GM23338 (cell line): ENCODE measurements at regions not wholly inside any gene's neighbourhood (a gene's known extent, or its start where the extent isn't known, plus 50 kb on each side); places are given as distances from the start of the nearest gene placed in this dataset.

Experiments used
- ATAC-seq: fragments of 200-7000 bp; cut with Tn5 transposase; 3 replicates; pipeline ENCODE4 v1.9.1; 2020
- DNase-seq: peaks from one replicate; pipeline ENCODE4 v3.0.0-alpha.2; 2015; ENCODE audit warnings: low spot score
- H2AFZ ChIP-seq: fragments of 200-600 bp; sonication (generic); 2 replicates; pipeline ENCODE4 v1.8.0; 2016; ENCODE audit warnings: antibody characterized with exemption, mild to moderate bottlenecking, moderate library complexity
- H3F3A ChIP-seq: fragments of 200-600 bp; sonication (generic); replicated peaks from 2 replicates; pipeline ENCODE4 v1.8.0; 2017; ENCODE audit warnings: antibody characterized with exemption, mixed run types, low read depth
- H3K27ac ChIP-seq: fragments of 200-600 bp; sonication (generic); 2 replicates; pipeline ENCODE4 v1.6.1; 2016; ENCODE audit warnings: low read depth
- H3K27me3 ChIP-seq: fragments of 200-600 bp; sonication (generic); 2 replicates; pipeline ENCODE4 v1.8.0; 2016; ENCODE audit warnings: mild to moderate bottlenecking, mixed run types, moderate library complexity; ENCODE audit not compliant: insufficient read depth
- H3K36me3 ChIP-seq: fragments of 200-600 bp; sonication (generic); 2 replicates; pipeline ENCODE4 v1.8.0; 2016; ENCODE audit warnings: mild to moderate bottlenecking; ENCODE audit not compliant: insufficient read depth
- H3K4me1 ChIP-seq: fragments of 200-600 bp; sonication (generic); 2 replicates; pipeline ENCODE4 v1.8.0; 2016; ENCODE audit warnings: mild to moderate bottlenecking, moderate library complexity; ENCODE audit not compliant: insufficient read depth
- H3K4me2 ChIP-seq: fragments of 200-600 bp; sonication (generic); 2 replicates; pipeline ENCODE4 v1.7.1; 2017; ENCODE audit warnings: mixed run types
- H3K4me3 ChIP-seq: fragments of 200-600 bp; sonication (generic); 2 replicates; pipeline ENCODE4 v1.6.1; 2016; ENCODE audit warnings: mixed run types
- H3K79me2 ChIP-seq: fragments of 200-600 bp; sonication (generic); replicated peaks from 2 replicates; pipeline ENCODE4 v1.8.0; 2017; ENCODE audit warnings: mild to moderate bottlenecking; ENCODE audit not compliant: insufficient read depth
- H3K9me2 ChIP-seq: fragments of 200-600 bp; sonication (generic); 2 replicates; pipeline ENCODE4 v1.8.0; 2017; ENCODE audit not compliant: insufficient read depth
- H4K20me1 ChIP-seq: fragments of 200-600 bp; sonication (generic); replicated peaks from 2 replicates; pipeline ENCODE4 v1.8.0; 2017; ENCODE audit warnings: mild to moderate bottlenecking; ENCODE audit not compliant: insufficient read depth
- H3K27ac Mint-ChIP-seq: 2 replicates; pipeline ENCODE4 v1.8.0; 2020; ENCODE audit warnings: inconsistent platforms, mild to moderate bottlenecking, moderate library complexity, mixed read lengths
- H3K27me3 Mint-ChIP-seq: 3 replicates; pipeline ENCODE4 v1.8.0; 2022; ENCODE audit warnings: low read depth, mild to moderate bottlenecking, moderate library complexity, mixed read lengths, inconsistent platforms; ENCODE audit not compliant: insufficient read depth, poor library complexity
- H3K36me3 Mint-ChIP-seq: 3 replicates; pipeline ENCODE4 v1.8.0; 2021; ENCODE audit warnings: low read depth, mild to moderate bottlenecking, inconsistent platforms, moderate library complexity, mixed read lengths
- H3K4me1 Mint-ChIP-seq: 3 replicates; pipeline ENCODE4 v1.8.0; 2020; ENCODE audit warnings: mild to moderate bottlenecking, inconsistent platforms, mixed read lengths
- H3K4me3 Mint-ChIP-seq: 3 replicates; pipeline ENCODE4 v1.8.0; 2021; ENCODE audit warnings: moderate library complexity, mild to moderate bottlenecking, inconsistent platforms, mixed read lengths
- H3K9me3 Mint-ChIP-seq: 3 replicates; pipeline ENCODE4 v1.8.0; 2020; ENCODE audit warnings: moderate library complexity, mild to moderate bottlenecking, inconsistent platforms, mixed read lengths
- CREB1 ChIP-seq: fragments of 250-450 bp; sonication (Bioruptor Pico); IDR thresholded peaks from 2 replicates; pipeline ENCODE4 v1.5.0; 2020; ENCODE audit warnings: low read depth, mild to moderate bottlenecking, moderate library complexity
- EZH2 ChIP-seq: fragments of 200-600 bp; sonication (generic); IDR thresholded peaks from one replicate; pipeline ENCODE4 v1.8.0; 2017; ENCODE audit warnings: antibody characterized with exemption, mild to moderate bottlenecking, low read depth; ENCODE audit not compliant: unreplicated experiment
- EZH2phosphoT487 ChIP-seq: fragments of 200-600 bp; sonication (generic); IDR thresholded peaks from one replicate; pipeline ENCODE4 v1.8.1; 2018; ENCODE audit warnings: antibody characterized with exemption; ENCODE audit not compliant: unreplicated experiment
- JUNB ChIP-seq: IDR thresholded peaks from one replicate; pipeline ENCODE4 v1.6.1; 2016; ENCODE audit warnings: antibody characterized with exemption; ENCODE audit not compliant: unreplicated experiment
- NANOG ChIP-seq: IDR thresholded peaks from 2 replicates; pipeline ENCODE4 v1.6.1; 2016; ENCODE audit warnings: antibody characterized with exemption, borderline replicate concordance
- POLR2AphosphoS5 ChIP-seq: IDR thresholded peaks from 2 replicates; pipeline ENCODE4 v1.6.1; 2016; ENCODE audit warnings: antibody characterized with exemption, low read depth
- STAT1 ChIP-seq: IDR thresholded peaks from one replicate; pipeline ENCODE4 v1.6.1; 2016; ENCODE audit warnings: antibody characterized with exemption; ENCODE audit not compliant: unreplicated experiment
- ZNF114 ChIP-seq: fragments of 250-450 bp; sonication (Bioruptor Pico); IDR thresholded peaks from 2 replicates; pipeline ENCODE4 v1.5.0; 2020; ENCODE audit warnings: mild to moderate bottlenecking, moderate library complexity
- ZNF331 ChIP-seq: fragments of 250-450 bp; sonication (Bioruptor Pico); IDR thresholded peaks from 2 replicates; pipeline ENCODE4 v1.5.0; 2020; ENCODE audit warnings: low read depth, mild to moderate bottlenecking, moderate library complexity
- TF ChIP-seq, protein P1 (sequence below): IDR thresholded peaks from 2 replicates; pipeline ENCODE4 v1.6.1; 2016; ENCODE audit warnings: antibody characterized with exemption
- TF ChIP-seq, protein P2 (sequence below): IDR thresholded peaks from one replicate; pipeline ENCODE4 v1.6.1; 2018; ENCODE audit warnings: antibody characterized with exemption; ENCODE audit not compliant: unreplicated experiment
- TF ChIP-seq, protein P3 (sequence below), 2 experiments: fragments of 200-600 bp in 1 of 2; sonication (generic) in 1 of 2; conservative IDR thresholded peaks; 2 replicates each; pipeline versions ENCODE4 v1.5.1 to v1.6.1; 2016 to 2017; ENCODE audit warnings: antibody characterized with exemption in 2 of 2, low read depth in 2 of 2, mild to moderate bottlenecking in 2 of 2, moderate library complexity in 1 of 2

DNA sequence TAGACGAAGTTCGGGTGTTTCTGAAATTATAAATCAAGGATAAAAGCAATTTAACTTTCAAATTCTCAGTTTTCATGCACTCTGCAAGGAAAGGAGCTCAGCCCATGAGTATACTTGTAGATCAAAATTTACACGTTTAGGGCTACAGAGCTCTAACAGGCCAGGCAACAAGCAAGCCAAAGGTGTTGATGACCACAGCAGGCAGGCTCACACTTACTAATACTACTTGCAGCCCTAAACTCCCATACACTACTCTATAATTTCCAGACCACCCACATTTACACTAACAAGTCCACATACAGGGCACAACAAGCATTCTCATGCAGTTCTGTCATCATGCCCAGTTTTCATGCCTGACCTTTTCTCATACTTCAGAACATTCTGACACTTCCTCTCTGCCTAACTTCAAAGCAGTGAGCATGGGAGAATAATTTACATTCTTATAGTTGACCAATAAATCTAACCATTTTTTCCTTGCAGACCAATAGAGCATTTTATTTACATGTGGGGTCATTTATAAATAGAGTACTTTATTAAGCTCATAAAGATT is 124.7 kb upstream of the FRMD4B start:
- H4K20me1 ChIP-seq, result no peaks in the 10 kb centered on the region
- DNase-seq (no peak), ATAC-seq (no peak)
- no peak overlapping the region for H3K4me3 Mint-ChIP-seq
- peaks cover 3% of the 10 kb centered on the region; the same call in 1 of the 2 replicates for H3K9me2 ChIP-seq
- H3K27me3 Mint-ChIP-seq, result no peaks in the 10 kb centered on the region
- H3K27ac ChIP-seq, result no peak overlapping the region
- H3K36me3 ChIP-seq, result no peaks in the 10 kb centered on the region
- TF ChIP-seq JUNB (no peak), ZNF331 (CRISPR knock-in tag) (no peak), POLR2AphosphoS5 (no peak), ZNF114 (no peak), STAT1 (no peak), EZH2phosphoT487 (no peak), CREB1 (CRISPR knock-in tag) (no peak), EZH2 (no peak), NANOG (no peak)
- TF ChIP-seq, protein P1, sequence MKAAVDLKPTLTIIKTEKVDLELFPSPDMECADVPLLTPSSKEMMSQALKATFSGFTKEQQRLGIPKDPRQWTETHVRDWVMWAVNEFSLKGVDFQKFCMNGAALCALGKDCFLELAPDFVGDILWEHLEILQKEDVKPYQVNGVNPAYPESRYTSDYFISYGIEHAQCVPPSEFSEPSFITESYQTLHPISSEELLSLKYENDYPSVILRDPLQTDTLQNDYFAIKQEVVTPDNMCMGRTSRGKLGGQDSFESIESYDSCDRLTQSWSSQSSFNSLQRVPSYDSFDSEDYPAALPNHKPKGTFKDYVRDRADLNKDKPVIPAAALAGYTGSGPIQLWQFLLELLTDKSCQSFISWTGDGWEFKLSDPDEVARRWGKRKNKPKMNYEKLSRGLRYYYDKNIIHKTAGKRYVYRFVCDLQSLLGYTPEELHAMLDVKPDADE, result no peak
- TF ChIP-seq, protein P2, sequence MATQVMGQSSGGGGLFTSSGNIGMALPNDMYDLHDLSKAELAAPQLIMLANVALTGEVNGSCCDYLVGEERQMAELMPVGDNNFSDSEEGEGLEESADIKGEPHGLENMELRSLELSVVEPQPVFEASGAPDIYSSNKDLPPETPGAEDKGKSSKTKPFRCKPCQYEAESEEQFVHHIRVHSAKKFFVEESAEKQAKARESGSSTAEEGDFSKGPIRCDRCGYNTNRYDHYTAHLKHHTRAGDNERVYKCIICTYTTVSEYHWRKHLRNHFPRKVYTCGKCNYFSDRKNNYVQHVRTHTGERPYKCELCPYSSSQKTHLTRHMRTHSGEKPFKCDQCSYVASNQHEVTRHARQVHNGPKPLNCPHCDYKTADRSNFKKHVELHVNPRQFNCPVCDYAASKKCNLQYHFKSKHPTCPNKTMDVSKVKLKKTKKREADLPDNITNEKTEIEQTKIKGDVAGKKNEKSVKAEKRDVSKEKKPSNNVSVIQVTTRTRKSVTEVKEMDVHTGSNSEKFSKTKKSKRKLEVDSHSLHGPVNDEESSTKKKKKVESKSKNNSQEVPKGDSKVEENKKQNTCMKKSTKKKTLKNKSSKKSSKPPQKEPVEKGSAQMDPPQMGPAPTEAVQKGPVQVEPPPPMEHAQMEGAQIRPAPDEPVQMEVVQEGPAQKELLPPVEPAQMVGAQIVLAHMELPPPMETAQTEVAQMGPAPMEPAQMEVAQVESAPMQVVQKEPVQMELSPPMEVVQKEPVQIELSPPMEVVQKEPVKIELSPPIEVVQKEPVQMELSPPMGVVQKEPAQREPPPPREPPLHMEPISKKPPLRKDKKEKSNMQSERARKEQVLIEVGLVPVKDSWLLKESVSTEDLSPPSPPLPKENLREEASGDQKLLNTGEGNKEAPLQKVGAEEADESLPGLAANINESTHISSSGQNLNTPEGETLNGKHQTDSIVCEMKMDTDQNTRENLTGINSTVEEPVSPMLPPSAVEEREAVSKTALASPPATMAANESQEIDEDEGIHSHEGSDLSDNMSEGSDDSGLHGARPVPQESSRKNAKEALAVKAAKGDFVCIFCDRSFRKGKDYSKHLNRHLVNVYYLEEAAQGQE, result no peak
- TF ChIP-seq, protein P3, sequence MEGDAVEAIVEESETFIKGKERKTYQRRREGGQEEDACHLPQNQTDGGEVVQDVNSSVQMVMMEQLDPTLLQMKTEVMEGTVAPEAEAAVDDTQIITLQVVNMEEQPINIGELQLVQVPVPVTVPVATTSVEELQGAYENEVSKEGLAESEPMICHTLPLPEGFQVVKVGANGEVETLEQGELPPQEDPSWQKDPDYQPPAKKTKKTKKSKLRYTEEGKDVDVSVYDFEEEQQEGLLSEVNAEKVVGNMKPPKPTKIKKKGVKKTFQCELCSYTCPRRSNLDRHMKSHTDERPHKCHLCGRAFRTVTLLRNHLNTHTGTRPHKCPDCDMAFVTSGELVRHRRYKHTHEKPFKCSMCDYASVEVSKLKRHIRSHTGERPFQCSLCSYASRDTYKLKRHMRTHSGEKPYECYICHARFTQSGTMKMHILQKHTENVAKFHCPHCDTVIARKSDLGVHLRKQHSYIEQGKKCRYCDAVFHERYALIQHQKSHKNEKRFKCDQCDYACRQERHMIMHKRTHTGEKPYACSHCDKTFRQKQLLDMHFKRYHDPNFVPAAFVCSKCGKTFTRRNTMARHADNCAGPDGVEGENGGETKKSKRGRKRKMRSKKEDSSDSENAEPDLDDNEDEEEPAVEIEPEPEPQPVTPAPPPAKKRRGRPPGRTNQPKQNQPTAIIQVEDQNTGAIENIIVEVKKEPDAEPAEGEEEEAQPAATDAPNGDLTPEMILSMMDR (conservative IDR thresholded peaks at IDR 0.05; ENCODE audit: low read depth in 2 of 2), result no peak
- H3K4me3 ChIP-seq, result no peak overlapping the region
- no peak overlapping the region for H3K27ac Mint-ChIP-seq
- no peaks in the 10 kb centered on the region for H3F3A ChIP-seq
- no peaks in the 10 kb centered on the region for H3K36me3 Mint-ChIP-seq
- H3K4me1 Mint-ChIP-seq, result peaks cover 10% of the 10 kb centered on the region; the same call in 2 of the 3 replicates
- H3K4me1 ChIP-seq, result 0 out of 2 replicates have a peak, but pooled peaks cover 2% of the 10 kb centered on the region
- no peak overlapping the region for H3K4me2 ChIP-seq
- H2AFZ ChIP-seq, result no peak overlapping the region
- no peaks in the 10 kb centered on the region for H3K27me3 ChIP-seq
- H3K9me3 Mint-ChIP-seq, result no peaks in the 10 kb centered on the region
- H3K79me2 ChIP-seq, result 0 out of 2 replicates have a peak, but pooled peaks cover 10% of the 10 kb centered on the region
